ENCODE measurements at regions not wholly inside any gene's neighbourhood (a gene's known extent, or its start where the extent isn't known, plus 50 kb on each side); places are given as distances from the start of the nearest gene placed in this dataset.

- no peak for DNase-seq
These were observed 108.2 kb upstream of the STK17B start for GRCh38 chr2:196279541-196279940.

DNA sequence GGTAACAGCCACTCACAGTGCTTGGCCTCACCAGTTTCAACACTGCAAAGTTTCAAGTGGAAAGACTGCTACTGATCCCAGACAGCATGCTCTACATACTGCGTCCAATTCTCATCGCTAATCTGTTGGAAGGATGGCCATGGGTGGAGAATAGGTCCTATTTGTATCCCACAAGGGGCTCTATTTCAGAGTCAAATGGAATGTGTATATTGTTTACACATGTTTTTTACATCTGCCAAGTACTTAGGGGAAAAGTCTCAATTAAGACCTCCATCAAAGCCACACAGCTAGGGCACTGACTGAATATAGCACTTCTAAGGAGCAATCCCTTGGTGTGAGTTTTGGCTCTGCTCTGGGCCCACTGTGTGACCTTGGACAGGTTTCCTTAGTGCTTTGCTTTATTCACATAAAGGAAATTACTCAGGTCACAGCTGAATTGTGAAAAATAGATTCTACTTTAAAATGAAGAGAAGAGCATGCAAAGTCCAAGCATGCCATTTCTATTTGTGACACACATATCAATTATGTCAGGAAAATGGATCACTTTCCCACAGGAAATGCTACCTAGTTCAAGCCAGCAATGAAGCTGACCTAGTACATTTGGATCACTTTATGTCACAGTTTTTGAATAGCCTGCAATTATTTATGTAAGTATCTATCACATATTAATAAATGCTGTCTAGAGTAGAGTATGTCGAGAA lies 112.9 kb upstream of the STK17B start:
- DNase-seq = no peak

GRCh38 chr2:196284866-196285557 lies 113.6 kb upstream of the STK17B start:
- no peak for DNase-seq

DNA sequence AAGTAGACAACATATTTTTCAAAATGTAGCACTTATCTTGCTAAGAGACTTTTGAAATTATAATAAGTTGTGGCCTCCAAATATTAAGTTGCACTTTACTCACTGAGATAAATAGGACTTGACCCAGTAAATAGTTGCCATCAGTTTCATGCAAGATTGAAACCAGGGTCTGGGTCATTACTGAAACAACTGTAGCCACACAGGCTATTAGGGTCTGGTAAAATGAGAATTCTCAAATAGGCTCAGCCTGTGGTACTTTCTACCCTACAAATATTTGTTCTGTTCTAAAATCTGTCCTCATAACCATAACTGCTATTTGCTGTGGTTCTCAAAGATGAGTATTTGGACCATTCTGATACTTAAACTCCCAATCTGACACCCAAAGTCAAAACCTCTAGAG lies 115.4 kb upstream of the STK17B start:
- DNase-seq = no peak

DNA sequence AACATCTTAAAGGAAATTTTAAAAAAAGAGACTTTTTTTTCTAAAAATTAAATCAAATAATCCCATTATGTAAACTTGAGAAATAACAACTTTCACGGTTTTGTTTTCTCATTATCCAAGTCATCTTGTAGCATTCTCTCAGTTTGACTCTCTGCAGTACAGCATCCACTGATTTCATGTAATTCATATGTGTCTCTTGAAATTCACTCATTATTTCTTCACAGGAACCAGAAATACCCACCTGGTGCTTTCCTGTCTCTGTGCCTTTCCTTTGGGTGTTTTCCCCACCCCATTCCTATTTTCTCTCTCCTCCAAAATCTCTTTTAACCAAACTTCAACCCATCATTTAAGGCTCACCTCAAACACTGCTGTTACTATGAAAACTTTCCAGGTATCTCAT lies 116.1 kb upstream of the STK17B start:
- no peak for DNase-seq

DNA sequence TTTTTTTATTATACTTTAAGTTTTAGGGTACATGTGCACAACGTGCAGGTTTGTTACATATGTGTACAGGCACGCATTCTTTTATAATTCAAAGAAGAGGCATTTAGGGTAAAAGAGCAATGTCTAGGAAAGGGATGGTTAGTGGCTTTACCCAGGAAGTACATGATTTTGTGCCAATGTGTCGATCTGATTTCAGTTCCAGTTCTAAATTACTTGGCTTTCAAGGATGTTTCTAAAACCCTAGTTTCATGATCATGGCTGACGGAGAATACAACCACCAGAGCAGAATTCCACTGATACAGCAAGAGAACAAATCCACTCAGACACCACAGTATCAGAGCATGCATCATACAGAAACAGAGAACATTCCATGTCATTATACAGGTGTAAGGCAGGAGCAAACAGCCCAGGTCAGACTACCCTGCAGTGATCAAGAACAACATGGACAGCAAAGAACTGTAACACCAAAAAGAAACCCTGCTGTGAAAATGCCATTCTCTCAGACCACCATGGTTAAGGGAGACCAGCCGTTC lies 116.7 kb upstream of the STK17B start:
- DNase-seq = no peak

DNA sequence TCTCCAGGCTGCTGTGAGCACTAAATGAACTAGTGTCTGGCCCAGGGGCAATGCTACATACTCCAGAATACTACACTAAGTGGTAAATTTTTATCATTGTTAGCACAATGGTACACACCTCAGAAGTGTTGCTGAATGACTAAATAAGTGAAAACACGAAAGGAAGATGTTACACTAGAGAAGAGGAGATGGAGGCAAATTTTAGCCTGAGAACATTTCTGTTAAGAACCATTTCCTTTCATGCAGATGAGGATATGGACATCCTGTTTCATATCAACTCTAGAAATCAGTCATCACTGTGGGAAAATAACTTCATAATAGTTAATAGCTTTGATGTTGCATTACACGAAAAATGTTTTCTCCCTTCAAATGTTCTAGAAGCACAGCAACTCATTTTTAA lies 117.6 kb upstream of the STK17B start:
- no peak for DNase-seq

GRCh38 chr2:196290136-196290535 lies 118.8 kb upstream of the STK17B start:
- DNase-seq = no peak

- DNase-seq = no peak
These were observed 119.2 kb upstream of the STK17B start for GRCh38 chr2:196290569-196290968.

DNA sequence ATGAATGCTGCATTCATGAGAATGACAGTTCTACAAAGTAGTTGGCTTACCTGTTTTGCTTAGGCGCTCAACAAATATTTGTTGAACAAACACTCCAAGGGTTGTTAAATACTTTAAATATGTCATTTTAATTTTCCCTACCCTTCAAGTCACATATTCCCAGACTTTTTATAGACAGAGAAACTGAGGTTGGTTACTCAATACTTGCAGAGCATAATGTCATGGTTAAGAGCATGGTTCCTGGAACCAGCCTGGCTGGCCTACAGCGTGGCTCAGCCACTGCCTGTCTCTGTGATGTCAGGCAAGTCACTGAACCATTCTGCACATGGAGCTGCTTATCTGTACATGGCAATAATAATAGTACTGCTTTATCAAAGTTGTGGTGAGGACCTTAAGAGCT lies 120.0 kb upstream of the STK17B start:
- no peak for DNase-seq

- DNase-seq = peak; percentile 32 to 47
These were observed 120.8 kb upstream of the STK17B start for GRCh38 chr2:196291873-196292800.

GRCh38 chr2:196293751-196294515 lies 122.6 kb upstream of the STK17B start:
- peak; percentile 59 to 71 for DNase-seq

DNA sequence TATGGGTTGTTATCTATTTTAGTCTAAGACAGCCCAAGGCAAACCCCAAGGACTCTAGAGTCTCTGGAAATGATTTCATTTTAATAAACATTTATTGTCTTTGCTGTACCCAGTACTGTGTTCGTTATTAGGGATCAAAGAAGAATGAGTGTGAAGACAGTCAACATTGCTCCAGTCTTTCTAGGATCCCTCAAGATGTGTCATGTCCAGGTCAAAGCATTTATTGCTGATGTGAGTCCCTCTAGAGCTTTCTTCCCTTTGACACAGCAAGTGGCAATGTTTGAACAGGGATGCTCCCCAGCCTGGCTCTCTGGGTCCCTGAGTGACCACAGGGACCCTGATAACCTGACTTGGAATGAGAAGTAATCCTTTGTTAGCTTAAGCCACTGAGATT lies 123.1 kb upstream of the STK17B start:
- no peak for DNase-seq

DNA sequence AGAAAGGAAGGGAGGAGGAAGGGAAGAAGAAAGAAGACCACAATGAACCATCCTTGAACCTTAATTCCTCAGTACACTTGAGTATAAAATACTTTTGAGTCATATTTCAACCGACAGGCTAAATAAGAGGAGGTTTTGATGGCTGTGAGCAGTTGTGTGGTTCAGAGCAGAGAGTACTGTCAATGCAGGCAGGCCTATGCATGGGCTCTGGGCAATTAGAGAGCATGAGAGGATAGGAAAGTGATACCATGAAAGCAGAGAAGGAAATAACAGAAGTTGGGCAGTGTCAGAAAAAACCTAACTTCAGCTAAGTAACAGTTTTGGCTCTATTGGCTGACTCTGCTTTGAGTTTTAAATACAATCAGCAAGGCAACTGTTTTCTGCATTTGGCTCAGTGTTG lies 123.6 kb upstream of the STK17B start:
- DNase-seq = no peak

DNA sequence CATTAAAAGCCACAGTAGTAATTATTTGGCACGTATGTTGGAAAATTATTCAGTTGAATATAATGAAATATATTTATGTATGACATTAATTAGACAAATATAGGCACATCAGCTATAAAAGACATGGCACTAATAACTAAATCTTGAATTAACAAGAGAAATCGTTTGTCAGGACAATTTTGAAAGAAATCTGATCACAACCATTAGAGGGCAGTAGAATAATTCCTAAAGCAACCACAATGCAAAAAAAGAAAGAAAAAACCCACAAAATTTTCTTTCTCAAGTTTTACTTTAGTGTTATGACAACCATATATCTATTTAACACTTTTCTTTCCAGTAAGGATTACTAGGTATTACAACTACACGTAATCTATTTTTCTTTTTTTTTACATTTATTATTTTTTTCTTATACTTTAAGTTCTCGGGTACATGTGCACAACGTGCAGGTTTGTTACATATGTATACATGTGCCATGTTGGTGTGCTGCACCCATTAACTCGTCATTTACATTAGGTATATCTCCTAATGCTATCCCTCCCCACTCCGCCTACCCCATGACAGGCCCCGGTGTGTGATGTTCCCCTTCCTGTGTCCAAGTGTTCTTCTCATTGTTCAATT lies 126.8 kb upstream of the STK17B start:
- peak; percentile 32 to 75 for DNase-seq

GRCh38 chr2:196307775-196308305 lies 136.5 kb upstream of the STK17B start:
- DNase-seq = no peak

DNA sequence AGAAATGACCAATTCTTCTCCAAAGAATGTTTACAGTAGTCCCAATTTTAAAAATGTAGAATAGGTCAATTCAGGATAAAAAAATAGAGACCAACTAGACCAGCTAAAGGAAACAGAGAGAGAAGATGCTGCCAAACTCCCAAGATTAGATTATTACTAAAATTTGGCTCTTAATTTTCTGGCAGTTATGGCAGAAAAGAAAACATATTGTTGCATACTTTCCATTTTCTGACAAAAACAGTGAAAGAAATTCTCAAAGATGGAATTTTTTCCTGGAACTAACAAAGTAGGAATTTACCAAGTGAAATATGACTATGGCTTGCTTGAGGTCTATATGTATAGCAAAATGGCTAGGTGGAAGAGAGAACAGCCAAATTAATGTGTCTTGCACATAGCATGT lies 138.3 kb upstream of the STK17B start:
- DNase-seq = no peak

DNA sequence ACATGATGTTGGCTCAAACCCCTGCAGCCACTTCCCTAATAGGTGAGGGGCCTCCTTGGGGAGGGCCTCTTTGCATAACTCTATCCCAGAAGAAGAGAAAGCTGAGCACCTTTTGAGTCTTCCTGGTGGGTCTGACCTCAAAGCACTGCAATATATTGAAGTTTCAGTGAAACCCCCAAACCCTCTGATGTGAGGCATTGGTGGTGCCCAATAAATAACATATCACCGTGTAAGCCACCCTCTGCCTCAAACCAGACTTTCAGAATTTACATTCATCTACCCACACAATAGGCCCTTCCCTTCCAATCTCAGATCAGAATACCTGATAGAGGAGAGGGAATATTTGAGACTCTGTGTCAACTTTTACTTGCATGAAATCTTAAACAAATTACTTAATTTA lies 142.8 kb upstream of the STK17B start:
- no peak for DNase-seq

- no peak for DNase-seq
These were observed 143.4 kb upstream of the STK17B start for GRCh38 chr2:196314780-196315179.

GRCh38 chr2:196315388-196316049 lies 144.1 kb upstream of the STK17B start:
- no peak for DNase-seq

DNA sequence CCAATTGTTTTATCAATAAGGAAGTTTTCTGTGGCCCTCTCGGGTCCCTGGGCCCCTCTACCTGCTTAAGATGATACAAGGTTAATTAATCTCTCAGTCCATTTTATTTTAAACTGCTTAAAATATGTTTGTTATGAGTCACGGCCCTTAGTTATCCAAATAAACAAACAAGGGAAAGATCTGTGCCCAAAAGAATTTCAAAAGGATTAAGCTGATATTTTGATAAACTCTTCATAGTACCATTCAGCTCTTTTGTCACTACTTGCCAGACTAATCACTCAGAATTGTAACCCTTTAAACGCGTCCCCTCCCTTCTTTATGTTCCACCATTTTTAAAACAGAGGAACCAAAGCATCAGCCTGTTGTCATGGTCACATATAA lies 144.7 kb upstream of the STK17B start:
- DNase-seq = no peak
